Stomach (tissue), 4 donors: ENCODE measurements at regions not wholly inside any gene's neighbourhood (a gene's known extent, or its start where the extent isn't known, plus 50 kb on each side); places are given as distances from the start of the nearest gene placed in this dataset.

Experiments used
- EP300 ChIP-seq: sonication (generic); formaldehyde crosslinking; IDR thresholded peaks from one replicate; pipeline ENCODE4 v1.6.1; 2017; ENCODE audit warnings: antibody characterized with exemption
- POLR2A ChIP-seq, 4 donors: fragments of 450-650 bp; IDR thresholded peaks; one replicate each; pipeline ENCODE4 v1.6.1; 2016; ENCODE audit warnings: antibody characterized with exemption in 4 of 4, control low read depth in 2 of 4, mild to moderate bottlenecking in 1 of 4, moderate library complexity in 1 of 4
- POLR2AphosphoS5 ChIP-seq, 3 donors: sonication (generic); formaldehyde crosslinking; IDR thresholded peaks; one replicate each; pipeline ENCODE4 v1.6.1; 2016; ENCODE audit warnings: antibody characterized with exemption in 3 of 3
- TF ChIP-seq, protein P1 (sequence below), 7 experiments: fragments of 450-650 bp in 4 of 7; fragments of 200-600 bp in 3 of 7; sonication (generic) in 3 of 7; IDR thresholded peaks; one replicate each; pipeline ENCODE4 v1.5.1; 2016 to 2019; ENCODE audit warnings: antibody characterized with exemption in 7 of 7, control low read depth in 2 of 7, mild to moderate bottlenecking in 1 of 7

DNA sequence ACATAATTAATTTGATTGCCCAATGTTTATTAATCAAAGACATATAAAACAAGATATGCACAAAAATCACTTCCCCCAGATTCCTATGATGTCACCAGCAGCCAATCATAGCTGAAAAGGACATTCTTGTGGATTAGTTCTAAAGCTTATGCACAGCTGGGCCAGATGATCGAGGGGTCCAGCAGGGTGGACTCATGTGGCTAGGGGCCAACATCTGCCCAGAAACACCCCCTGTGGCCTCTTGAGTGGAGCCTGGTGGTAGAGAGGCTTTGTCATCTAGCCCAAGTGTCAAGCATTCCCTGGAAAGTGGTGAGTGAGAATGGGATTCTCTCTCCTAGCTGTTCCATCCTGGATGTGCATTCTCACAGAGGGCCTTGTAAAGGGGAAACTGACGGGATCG, 590.0 kb downstream of the BCL11B start:
- no peak for TF ChIP-seq POLR2A (IDR thresholded peaks at IDR 0.05)
- TF ChIP-seq, protein P1, sequence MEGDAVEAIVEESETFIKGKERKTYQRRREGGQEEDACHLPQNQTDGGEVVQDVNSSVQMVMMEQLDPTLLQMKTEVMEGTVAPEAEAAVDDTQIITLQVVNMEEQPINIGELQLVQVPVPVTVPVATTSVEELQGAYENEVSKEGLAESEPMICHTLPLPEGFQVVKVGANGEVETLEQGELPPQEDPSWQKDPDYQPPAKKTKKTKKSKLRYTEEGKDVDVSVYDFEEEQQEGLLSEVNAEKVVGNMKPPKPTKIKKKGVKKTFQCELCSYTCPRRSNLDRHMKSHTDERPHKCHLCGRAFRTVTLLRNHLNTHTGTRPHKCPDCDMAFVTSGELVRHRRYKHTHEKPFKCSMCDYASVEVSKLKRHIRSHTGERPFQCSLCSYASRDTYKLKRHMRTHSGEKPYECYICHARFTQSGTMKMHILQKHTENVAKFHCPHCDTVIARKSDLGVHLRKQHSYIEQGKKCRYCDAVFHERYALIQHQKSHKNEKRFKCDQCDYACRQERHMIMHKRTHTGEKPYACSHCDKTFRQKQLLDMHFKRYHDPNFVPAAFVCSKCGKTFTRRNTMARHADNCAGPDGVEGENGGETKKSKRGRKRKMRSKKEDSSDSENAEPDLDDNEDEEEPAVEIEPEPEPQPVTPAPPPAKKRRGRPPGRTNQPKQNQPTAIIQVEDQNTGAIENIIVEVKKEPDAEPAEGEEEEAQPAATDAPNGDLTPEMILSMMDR (IDR thresholded peaks at IDR 0.05) = no peak
- no peak for TF ChIP-seq EP300
- no peak for TF ChIP-seq POLR2AphosphoS5 (IDR thresholded peaks at IDR 0.05)
